ENCODE measurements at regions not wholly inside any gene's neighbourhood (a gene's known extent, or its start where the extent isn't known, plus 50 kb on each side); places are given as distances from the start of the nearest gene placed in this dataset.

GRCh38 chr2:129877795-129878775 is 101.4 kb upstream of the RAB6C start:
- DNase-seq (ENCODE audit: low spot score): no peak
- peaks cover 3% of the 10 kb centered on the region for H3K4me1 ChIP-seq (ENCODE audit: insufficient read depth, poor library complexity, severe bottlenecking)
- no peak overlapping the region for H3K27ac ChIP-seq (ENCODE audit: poor library complexity, severe bottlenecking)
- no peaks in the 10 kb centered on the region for H3K27me3 ChIP-seq (ENCODE audit: insufficient read depth, poor library complexity, severe bottlenecking)
- peak; percentile 53 for ATAC-seq (ENCODE audit: low read depth)
- H3K4me3 ChIP-seq (ENCODE audit: severe bottlenecking): no peak overlapping the region
- no peaks in the 10 kb centered on the region for H3K9me3 ChIP-seq (ENCODE audit: severe bottlenecking)
- no peaks in the 10 kb centered on the region for H3K36me3 ChIP-seq (ENCODE audit: low read depth)
- TF ChIP-seq, protein P1, sequence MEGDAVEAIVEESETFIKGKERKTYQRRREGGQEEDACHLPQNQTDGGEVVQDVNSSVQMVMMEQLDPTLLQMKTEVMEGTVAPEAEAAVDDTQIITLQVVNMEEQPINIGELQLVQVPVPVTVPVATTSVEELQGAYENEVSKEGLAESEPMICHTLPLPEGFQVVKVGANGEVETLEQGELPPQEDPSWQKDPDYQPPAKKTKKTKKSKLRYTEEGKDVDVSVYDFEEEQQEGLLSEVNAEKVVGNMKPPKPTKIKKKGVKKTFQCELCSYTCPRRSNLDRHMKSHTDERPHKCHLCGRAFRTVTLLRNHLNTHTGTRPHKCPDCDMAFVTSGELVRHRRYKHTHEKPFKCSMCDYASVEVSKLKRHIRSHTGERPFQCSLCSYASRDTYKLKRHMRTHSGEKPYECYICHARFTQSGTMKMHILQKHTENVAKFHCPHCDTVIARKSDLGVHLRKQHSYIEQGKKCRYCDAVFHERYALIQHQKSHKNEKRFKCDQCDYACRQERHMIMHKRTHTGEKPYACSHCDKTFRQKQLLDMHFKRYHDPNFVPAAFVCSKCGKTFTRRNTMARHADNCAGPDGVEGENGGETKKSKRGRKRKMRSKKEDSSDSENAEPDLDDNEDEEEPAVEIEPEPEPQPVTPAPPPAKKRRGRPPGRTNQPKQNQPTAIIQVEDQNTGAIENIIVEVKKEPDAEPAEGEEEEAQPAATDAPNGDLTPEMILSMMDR (IDR thresholded peaks at IDR 0.05; ENCODE audit: poor library complexity, severe bottlenecking): no peak

GRCh38 chr2:129879614-129880180 is 99.8 kb upstream of the RAB6C start:
- TF ChIP-seq, protein P1 (IDR thresholded peaks at IDR 0.05; ENCODE audit: poor library complexity, severe bottlenecking): no peak
- H3K4me3 ChIP-seq (ENCODE audit: severe bottlenecking): no peak overlapping the region
- ATAC-seq (ENCODE audit: low read depth): no peak

GRCh38 chr2:129880309-129880708 is 99.2 kb upstream of the RAB6C start:
- TF ChIP-seq, protein P1 (IDR thresholded peaks at IDR 0.05; ENCODE audit: poor library complexity, severe bottlenecking): no peak
- no peak for DNase-seq (ENCODE audit: low spot score)
- Histone ChIP-seq H3K27ac (ENCODE audit: poor library complexity, severe bottlenecking) (no peak overlapping the region), H3K27me3 (ENCODE audit: insufficient read depth, poor library complexity, severe bottlenecking) (no peaks in the 10 kb centered on the region), H3K36me3 (ENCODE audit: low read depth) (no peaks in the 10 kb centered on the region), H3K4me3 (ENCODE audit: severe bottlenecking) (no peak overlapping the region), H3K9me3 (ENCODE audit: severe bottlenecking) (no peaks in the 10 kb centered on the region), H3K4me1 (ENCODE audit: insufficient read depth, poor library complexity, severe bottlenecking) (peaks cover 3% of the 10 kb centered on the region)
- ATAC-seq (ENCODE audit: low read depth): no peak

More at GRCh38 chr2:129879614-129880180, 99.8 kb upstream of the RAB6C start:
- H3K27ac ChIP-seq (ENCODE audit: poor library complexity, severe bottlenecking): no peak overlapping the region
- H3K9me3 ChIP-seq (ENCODE audit: severe bottlenecking): no peaks in the 10 kb centered on the region
- H3K4me1 ChIP-seq (ENCODE audit: insufficient read depth, poor library complexity, severe bottlenecking): peaks cover 3% of the 10 kb centered on the region
- no peaks in the 10 kb centered on the region for H3K36me3 ChIP-seq (ENCODE audit: low read depth)
- no peaks in the 10 kb centered on the region for H3K27me3 ChIP-seq (ENCODE audit: insufficient read depth, poor library complexity, severe bottlenecking)
- no peak for DNase-seq (ENCODE audit: low spot score)

DNA sequence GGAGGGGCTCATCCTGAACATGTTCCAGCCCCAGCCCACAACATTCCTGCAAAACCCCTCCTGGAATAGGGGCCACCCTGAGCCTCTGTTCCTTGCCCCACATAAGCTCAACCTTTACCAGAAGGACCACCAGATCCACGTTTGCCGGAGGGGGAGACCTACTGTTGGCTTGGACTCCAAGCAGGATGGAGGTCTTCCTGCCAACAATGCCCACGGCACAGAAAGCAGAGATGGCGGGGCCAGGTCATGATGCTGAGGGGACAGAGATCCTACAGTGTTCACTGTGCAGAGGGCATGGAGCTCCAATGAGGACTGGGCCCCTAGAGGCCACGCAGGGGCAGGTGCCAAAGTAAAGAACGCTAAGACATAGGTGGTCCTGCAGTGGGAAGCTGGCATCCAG is 98.5 kb upstream of the RAB6C start:
- no peaks in the 10 kb centered on the region for H3K27me3 ChIP-seq (ENCODE audit: insufficient read depth, poor library complexity, severe bottlenecking)
- no peak overlapping the region for H3K27ac ChIP-seq (ENCODE audit: poor library complexity, severe bottlenecking)
- TF ChIP-seq, protein P1 (IDR thresholded peaks at IDR 0.05; ENCODE audit: poor library complexity, severe bottlenecking): no peak
- DNase-seq (ENCODE audit: low spot score) (no peak), ATAC-seq (ENCODE audit: low read depth) (no peak)
- H3K9me3 ChIP-seq (ENCODE audit: severe bottlenecking): no peaks in the 10 kb centered on the region
- no peaks in the 10 kb centered on the region for H3K36me3 ChIP-seq (ENCODE audit: low read depth)
- H3K4me3 ChIP-seq (ENCODE audit: severe bottlenecking): no peak overlapping the region
- H3K4me1 ChIP-seq (ENCODE audit: insufficient read depth, poor library complexity, severe bottlenecking): peaks cover 3% of the 10 kb centered on the region
